SK-N-SH (cell line): ENCODE measurements at regions not wholly inside any gene's neighbourhood (a gene's known extent, or its start where the extent isn't known, plus 50 kb on each side); places are given as distances from the start of the nearest gene placed in this dataset.
A peak's percentile ranks its signal among the peaks of the same experiment; 100 is the strongest.

Experiments
- CTCF ChIA-PET: fragments of 300-600, 350-600 bp; formaldehyde crosslinking; extraction: SDS; loops from one replicate; lab custom pipeline; 2021; lab: Yijun Ruan, JAX
- POLR2A ChIA-PET: fragments of 350-600 bp; sonication (Branson Sonifier 250); formaldehyde crosslinking; extraction: SDS; loops from one replicate; lab custom pipeline; 2020; ENCODE audit warnings: antibody characterized with exemption, inconsistent platforms; lab: Yijun Ruan, JAX
- DNase-seq: peaks from one replicate; pipeline ENCODE4 v3.0.0; 2012
- H2AFZ ChIP-seq: fragments of 200-600 bp; sonication (generic); 2 replicates; pipeline ENCODE4 v1.8.1; 2016; ENCODE audit warnings: antibody characterized with exemption, mild to moderate bottlenecking, low read depth
- H3F3A ChIP-seq: fragments of 200-600 bp; sonication (generic); replicated peaks from 2 replicates; pipeline ENCODE3; 2016; ENCODE audit warnings: antibody characterized with exemption, mild to moderate bottlenecking; ENCODE audit not compliant: insufficient read depth
- H3K27ac ChIP-seq, 2 experiments: fragments of 200-500 bp in 1 of 2; fragments of 200-600 bp in 1 of 2; sonication (Bioruptor generic) in 1 of 2; sonication (generic), shearing (Covaris generic) in 1 of 2; 2 replicates each; pipeline versions ENCODE4 v1.5.1 to v1.6.1; 2014 to 2016; ENCODE audit warnings: low read depth in 2 of 2, inconsistent platforms in 1 of 2, low read length in 1 of 2, mild to moderate bottlenecking in 1 of 2, mixed read lengths in 1 of 2
- H3K27me3 ChIP-seq: fragments of 200-600 bp; sonication (generic), shearing (Covaris generic); 2 replicates; pipeline ENCODE4 v1.6.1; 2016; ENCODE audit warnings: mixed run types; ENCODE audit not compliant: insufficient read depth
- H3K36me3 ChIP-seq, 2 experiments: fragments of 200-500 bp in 1 of 2; fragments of 200-600 bp in 1 of 2; sonication (Bioruptor generic) in 1 of 2; sonication (generic) in 1 of 2; replicated peaks in 1 of 2; 2 replicates each; pipeline versions ENCODE3 to v1.5.1; 2014 to 2016; ENCODE audit warnings: low read length in 1 of 2, mild to moderate bottlenecking in 1 of 2; ENCODE audit not compliant: insufficient read depth in 2 of 2, control insufficient read depth in 1 of 2
- H3K4me1 ChIP-seq, 2 experiments: fragments of 200-500 bp in 1 of 2; fragments of 200-600 bp in 1 of 2; sonication (Bioruptor generic) in 1 of 2; sonication (generic), shearing (Covaris generic) in 1 of 2; 2 replicates each; pipeline versions ENCODE4 v1.5.1 to v1.6.1; 2014 to 2016; ENCODE audit warnings: low read depth in 1 of 2, low read length in 1 of 2, mixed run types in 1 of 2; ENCODE audit not compliant: insufficient read depth in 2 of 2, control insufficient read depth in 1 of 2
- H3K4me2 ChIP-seq: fragments of 200-600 bp; sonication (generic), shearing (Covaris generic); 2 replicates; pipeline ENCODE4 v1.6.1; 2017; ENCODE audit warnings: mixed run types
- H3K4me3 ChIP-seq, 2 experiments: fragments of 200-500 bp in 1 of 2; fragments of 200-600 bp in 1 of 2; sonication (Bioruptor generic) in 1 of 2; sonication (generic), shearing (Covaris generic) in 1 of 2; 2 replicates each; pipeline versions ENCODE4 v1.5.1 to v1.8.1; 2014 to 2016; ENCODE audit warnings: low read depth in 2 of 2, inconsistent platforms in 1 of 2, low read length in 1 of 2, mild to moderate bottlenecking in 1 of 2, mixed read lengths in 1 of 2, moderate library complexity in 1 of 2
- H3K79me2 ChIP-seq: fragments of 200-600 bp; sonication (generic); 2 replicates; pipeline ENCODE4 v1.8.1; 2017; ENCODE audit warnings: mild to moderate bottlenecking; ENCODE audit not compliant: insufficient read depth
- H3K9ac ChIP-seq: fragments of 200-600 bp; sonication (generic); 2 replicates; pipeline ENCODE4 v1.6.1; 2017; ENCODE audit warnings: mixed run types
- H3K9me2 ChIP-seq: fragments of 200-600 bp; sonication (generic); 2 replicates; pipeline ENCODE4 v1.6.1; 2017; ENCODE audit warnings: mixed run types
- H3K9me3 ChIP-seq: fragments of 200-600 bp; sonication (generic); 2 replicates; pipeline ENCODE4 v1.6.1; 2017; ENCODE audit warnings: mixed run types, mild to moderate bottlenecking, moderate library complexity
- H4K20me1 ChIP-seq: fragments of 200-600 bp; sonication (generic); 2 replicates; pipeline ENCODE4 v1.6.1; 2017; ENCODE audit warnings: mild to moderate bottlenecking, mixed run types; ENCODE audit not compliant: insufficient read depth
- CHD2 ChIP-seq: fragments of 150-350 bp; IDR thresholded peaks from 2 replicates; pipeline ENCODE4 v1.6.1; 2018; ENCODE audit warnings: low read length; ENCODE audit not compliant: partially characterized antibody
- EZH2phosphoT487 ChIP-seq: fragments of 200-600 bp; sonication (generic); IDR thresholded peaks from 2 replicates; pipeline ENCODE4 v1.6.1; 2017; ENCODE audit warnings: low read depth, mixed run types, mild to moderate bottlenecking, antibody characterized with exemption, moderate library complexity, borderline replicate concordance
- FOSL2 ChIP-seq: IDR thresholded peaks from 2 replicates; pipeline ENCODE4 v1.4.0; 2012; ENCODE audit warnings: low read depth, mild to moderate bottlenecking, moderate library complexity, borderline replicate concordance
- FOXM1 ChIP-seq: IDR thresholded peaks from 2 replicates; pipeline ENCODE4 v1.4.0; 2012; ENCODE audit warnings: low read depth, mild to moderate bottlenecking
- GABPA ChIP-seq: IDR thresholded peaks from 2 replicates; pipeline ENCODE4 v1.4.0; 2012; ENCODE audit warnings: low read depth, mild to moderate bottlenecking
- JUND ChIP-seq: IDR thresholded peaks from 2 replicates; pipeline ENCODE4 v1.4.0; 2012
- MEF2A ChIP-seq: IDR thresholded peaks from 2 replicates; pipeline ENCODE4 v1.4.0; 2012; ENCODE audit warnings: low read depth, borderline replicate concordance
- NFIC ChIP-seq: IDR thresholded peaks from 2 replicates; pipeline ENCODE4 v1.4.0; 2012; ENCODE audit warnings: borderline replicate concordance
- NRF1 ChIP-seq: IDR thresholded peaks from 2 replicates; pipeline ENCODE4 v1.6.1; 2012; ENCODE audit warnings: low read depth, mild to moderate bottlenecking, low read length
- SIN3A ChIP-seq: IDR thresholded peaks from 2 replicates; pipeline ENCODE4 v1.6.1; 2012; ENCODE audit warnings: low read depth, mild to moderate bottlenecking, low read length, moderate library complexity, borderline replicate concordance
- TAF1 ChIP-seq: IDR thresholded peaks from 2 replicates; pipeline ENCODE4 v1.6.1; 2012; ENCODE audit warnings: low read depth, mild to moderate bottlenecking, low read length, moderate library complexity, borderline replicate concordance
- TCF12 ChIP-seq: IDR thresholded peaks from 2 replicates; pipeline ENCODE4 v1.4.0; 2012
- YY1 ChIP-seq: IDR thresholded peaks from 2 replicates; pipeline ENCODE4 v1.4.0; 2012; ENCODE audit warnings: low read depth, mild to moderate bottlenecking
- WGBS: methylation state at CpG from one replicate; pipeline ENCODE4 v1.1.6; 2017; ENCODE audit warnings: low lambda C conversion rate; 5-methylcytosine and 5-hydroxymethylcytosine counted together
- TF ChIP-seq, protein P1 (sequence below): IDR thresholded peaks from 2 replicates; pipeline ENCODE4 v1.4.0; 2012; ENCODE audit warnings: low read depth, borderline replicate concordance
- TF ChIP-seq, protein P2 (sequence below): fragments of 150-350 bp; IDR thresholded peaks from 2 replicates; pipeline ENCODE4 v1.6.1; 2016; ENCODE audit warnings: mild to moderate bottlenecking, low read depth, low read length

DNA sequence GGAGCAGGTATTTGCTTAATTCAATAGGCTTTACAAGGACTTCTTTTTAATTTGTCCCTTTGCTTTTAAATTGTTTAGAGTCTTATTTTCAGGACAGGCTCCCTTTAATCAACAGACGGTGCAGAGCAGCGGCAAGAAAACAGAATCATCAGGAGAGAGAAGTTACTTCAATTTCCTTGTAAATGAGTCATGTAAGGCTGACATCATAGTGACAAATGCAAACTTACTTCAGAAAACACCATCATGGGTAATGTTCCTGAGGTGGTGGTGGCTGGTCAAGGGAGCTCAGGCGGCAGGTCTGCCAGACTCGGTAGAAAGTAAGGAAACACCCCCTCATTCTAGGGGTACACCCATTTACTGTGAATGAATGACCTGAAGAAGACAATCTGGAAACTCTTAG, 395.1 kb downstream of the FBXO15 start:
- DNase-seq: no peak
- no peak overlapping the region for H3K4me3 ChIP-seq
- TF ChIP-seq MEF2A (no peak), NRF1 (no peak), YY1 (no peak), JUND (peak; percentile 55), FOXM1 (no peak), EZH2phosphoT487 (no peak), FOSL2 (peak; percentile 61; the same call in 1 of the 2 replicates)
- TF ChIP-seq, protein P1, sequence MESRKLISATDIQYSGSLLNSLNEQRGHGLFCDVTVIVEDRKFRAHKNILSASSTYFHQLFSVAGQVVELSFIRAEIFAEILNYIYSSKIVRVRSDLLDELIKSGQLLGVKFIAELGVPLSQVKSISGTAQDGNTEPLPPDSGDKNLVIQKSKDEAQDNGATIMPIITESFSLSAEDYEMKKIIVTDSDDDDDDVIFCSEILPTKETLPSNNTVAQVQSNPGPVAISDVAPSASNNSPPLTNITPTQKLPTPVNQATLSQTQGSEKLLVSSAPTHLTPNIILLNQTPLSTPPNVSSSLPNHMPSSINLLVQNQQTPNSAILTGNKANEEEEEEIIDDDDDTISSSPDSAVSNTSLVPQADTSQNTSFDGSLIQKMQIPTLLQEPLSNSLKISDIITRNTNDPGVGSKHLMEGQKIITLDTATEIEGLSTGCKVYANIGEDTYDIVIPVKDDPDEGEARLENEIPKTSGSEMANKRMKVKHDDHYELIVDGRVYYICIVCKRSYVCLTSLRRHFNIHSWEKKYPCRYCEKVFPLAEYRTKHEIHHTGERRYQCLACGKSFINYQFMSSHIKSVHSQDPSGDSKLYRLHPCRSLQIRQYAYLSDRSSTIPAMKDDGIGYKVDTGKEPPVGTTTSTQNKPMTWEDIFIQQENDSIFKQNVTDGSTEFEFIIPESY: no peak
- WGBS: 19% methylated on average over 4 of the region's 4 CpGs
- no peak overlapping the region for H3K4me2 ChIP-seq
- CTCF ChIA-PET: no interaction called here
- no peaks in the 10 kb centered on the region for H3K36me3 ChIP-seq
- no peaks in the 10 kb centered on the region for H4K20me1 ChIP-seq
- POLR2A ChIA-PET: no interaction called here
- H3K9ac ChIP-seq: no peak overlapping the region
- H3K27me3 ChIP-seq: no peaks in the 10 kb centered on the region; the same call in 1 of the 2 replicates
- no peaks in the 10 kb centered on the region for H3K9me3 ChIP-seq
- no peaks in the 10 kb centered on the region for H3K79me2 ChIP-seq
- peak overlapping the region; percentile 4; the same call in 1 of the 2 replicates for H2AFZ ChIP-seq
- H3K27ac ChIP-seq: no peak overlapping the region
- H3F3A ChIP-seq: no peaks in the 10 kb centered on the region
- H3K9me2 ChIP-seq: no peaks in the 10 kb centered on the region
- 0 out of 4 replicates have a peak, but pooled peaks cover 0 to under 1% of the 10 kb centered on the region in 2 experiments for H3K4me1 ChIP-seq

DNA sequence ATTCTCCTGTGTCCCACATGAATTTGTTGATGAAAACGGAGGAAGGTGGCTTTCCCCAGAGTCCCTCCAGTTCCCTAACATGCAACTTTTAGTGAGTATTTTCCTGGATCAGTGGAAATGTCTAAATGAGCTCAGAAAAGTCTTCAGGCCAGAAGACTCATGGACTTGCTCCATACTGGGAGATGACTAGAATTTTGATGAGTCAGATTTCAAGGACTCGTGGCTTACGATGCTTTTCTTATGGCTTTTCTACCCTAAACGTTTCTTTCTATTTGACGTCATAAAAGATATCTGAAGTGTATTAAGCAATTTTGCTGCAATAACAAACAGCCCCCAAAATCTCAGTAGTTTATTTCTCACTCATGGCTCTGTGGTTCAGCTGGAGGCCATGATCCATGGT, 397.6 kb downstream of the FBXO15 start:
- no peak overlapping the region for H3K4me3 ChIP-seq
- H3K27me3 ChIP-seq: no peaks in the 10 kb centered on the region
- no peak for DNase-seq
- 26% methylated on average over 5 of the region's 5 CpGs for WGBS
- TF ChIP-seq YY1: no peak
- no peak for TF ChIP-seq NFIC
- TF ChIP-seq TCF12: no peak
- TF ChIP-seq, all 33 proteins: peak for 0
- H3K4me1 ChIP-seq: no peaks in the 10 kb centered on the region
- H3K36me3 ChIP-seq: no peaks in the 10 kb centered on the region
- peak overlapping the region; percentile 27; the same call in 1 of the 2 replicates for H2AFZ ChIP-seq
- POLR2A ChIA-PET: no interaction called here
- no peak overlapping the region for H3K27ac ChIP-seq
- H3K79me2 ChIP-seq: no peaks in the 10 kb centered on the region
- H3K9me3 ChIP-seq: no peaks in the 10 kb centered on the region
- no peak overlapping the region for H3K4me2 ChIP-seq
- H3F3A ChIP-seq: no peaks in the 10 kb centered on the region
- no peaks in the 10 kb centered on the region for H3K9me2 ChIP-seq
- no peak overlapping the region for H3K9ac ChIP-seq
- H4K20me1 ChIP-seq: no peaks in the 10 kb centered on the region
- CTCF ChIA-PET: no interaction called here

DNA sequence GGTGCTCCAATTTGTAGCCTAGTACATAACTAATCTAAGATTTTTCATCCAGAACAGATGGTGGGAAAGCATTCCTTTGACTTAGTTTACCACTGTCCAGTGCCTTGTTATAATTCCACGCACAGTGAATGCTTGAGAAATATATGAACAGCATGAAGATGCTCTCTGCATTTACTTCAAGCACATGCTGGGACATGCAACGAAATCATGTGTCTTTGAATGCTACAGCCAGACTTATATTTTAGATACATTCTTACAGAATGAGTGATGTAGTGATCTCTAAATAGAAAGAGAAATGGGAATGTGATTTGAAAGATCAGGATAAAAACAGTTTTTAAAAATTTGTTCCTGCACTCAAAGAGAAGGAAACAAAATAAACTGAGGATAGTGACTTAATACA, 398.3 kb downstream of the FBXO15 start:
- H3K9me2 ChIP-seq: no peaks in the 10 kb centered on the region
- CTCF ChIA-PET: no interaction called here
- H4K20me1 ChIP-seq: no peaks in the 10 kb centered on the region
- H3K4me2 ChIP-seq: no peak overlapping the region
- no peak overlapping the region for H3K9ac ChIP-seq
- 25% methylated on average over 2 of the region's 2 CpGs for WGBS
- POLR2A ChIA-PET: no interaction called here
- no peak overlapping the region for H3K27ac ChIP-seq
- no peak overlapping the region for H2AFZ ChIP-seq
- no peaks in the 10 kb centered on the region for H3K9me3 ChIP-seq
- no peaks in the 10 kb centered on the region for H3F3A ChIP-seq
- DNase-seq: no peak
- H3K79me2 ChIP-seq: no peaks in the 10 kb centered on the region
- no peaks in the 10 kb centered on the region for H3K4me1 ChIP-seq
- H3K27me3 ChIP-seq: no peaks in the 10 kb centered on the region
- H3K36me3 ChIP-seq: no peaks in the 10 kb centered on the region
- no peak overlapping the region for H3K4me3 ChIP-seq
- TF ChIP-seq, protein P1: no peak
- TF ChIP-seq TAF1 (no peak), CHD2 (no peak), EZH2phosphoT487 (no peak), NRF1 (no peak), GABPA (no peak), MEF2A (no peak), SIN3A (no peak)
- TF ChIP-seq, protein P2, sequence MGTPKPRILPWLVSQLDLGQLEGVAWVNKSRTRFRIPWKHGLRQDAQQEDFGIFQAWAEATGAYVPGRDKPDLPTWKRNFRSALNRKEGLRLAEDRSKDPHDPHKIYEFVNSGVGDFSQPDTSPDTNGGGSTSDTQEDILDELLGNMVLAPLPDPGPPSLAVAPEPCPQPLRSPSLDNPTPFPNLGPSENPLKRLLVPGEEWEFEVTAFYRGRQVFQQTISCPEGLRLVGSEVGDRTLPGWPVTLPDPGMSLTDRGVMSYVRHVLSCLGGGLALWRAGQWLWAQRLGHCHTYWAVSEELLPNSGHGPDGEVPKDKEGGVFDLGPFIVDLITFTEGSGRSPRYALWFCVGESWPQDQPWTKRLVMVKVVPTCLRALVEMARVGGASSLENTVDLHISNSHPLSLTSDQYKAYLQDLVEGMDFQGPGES: no peak
